Neural crest cell (in vitro differentiated cells): ENCODE measurements at regions not wholly inside any gene's neighbourhood (a gene's known extent, or its start where the extent isn't known, plus 50 kb on each side); places are given as distances from the start of the nearest gene placed in this dataset.

Source experiments
- DNase-seq: peaks from one replicate; pipeline ENCODE4 v3.0.0; 2021; ENCODE audit warnings: low read depth, mixed read lengths, low spot score
- H3K27ac Mint-ChIP-seq: one replicate; pipeline ENCODE4 v1.8.0; 2021; ENCODE audit warnings: mild to moderate bottlenecking, mixed read lengths; ENCODE audit not compliant: unreplicated experiment
- H3K27me3 Mint-ChIP-seq: 2 replicates; pipeline ENCODE4 v1.8.0; 2021; ENCODE audit warnings: low read depth, mild to moderate bottlenecking, mixed read lengths
- H3K36me3 Mint-ChIP-seq: 2 replicates; pipeline ENCODE4 v1.8.0; 2021; ENCODE audit warnings: low read depth, mild to moderate bottlenecking, mixed read lengths
- H3K4me1 Mint-ChIP-seq: 2 replicates; pipeline ENCODE4 v1.8.0; 2021; ENCODE audit warnings: mixed read lengths
- H3K4me3 Mint-ChIP-seq: one replicate; pipeline ENCODE4 v1.8.0; 2021; ENCODE audit warnings: mild to moderate bottlenecking, mixed read lengths
- H3K9me3 Mint-ChIP-seq: 2 replicates; pipeline ENCODE4 v1.8.0; 2021; ENCODE audit warnings: mixed read lengths
- TF ChIP-seq, protein P1 (sequence below): fragments of 200-600 bp; sonication (generic); conservative IDR thresholded peaks from 2 replicates; pipeline ENCODE4 v1.5.0; 2021; ENCODE audit warnings: antibody characterized with exemption, mild to moderate bottlenecking

DNA sequence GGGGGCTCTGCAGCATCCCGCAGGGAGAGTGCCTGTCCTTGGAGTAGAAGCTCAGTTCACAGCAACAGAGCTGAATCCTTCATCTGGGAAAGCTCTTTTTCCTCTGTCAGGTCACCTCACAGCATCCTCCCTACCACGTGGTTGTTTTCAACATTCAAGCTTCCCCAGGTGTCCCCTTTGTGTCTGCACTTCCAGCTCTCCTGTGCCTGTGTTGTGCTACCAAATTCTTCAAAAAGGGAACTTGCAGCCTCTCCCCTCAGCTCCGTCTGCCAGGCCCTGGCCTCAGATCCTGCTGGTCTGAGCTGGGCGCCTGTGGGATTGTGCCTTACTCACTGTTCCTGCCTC lies 108.4 kb downstream of the FOXF2 start:
- Mint-ChIP-seq H3K36me3 (no peaks in the 10 kb centered on the region), H3K27me3 (no peaks in the 10 kb centered on the region), H3K9me3 (peaks cover 4% of the 10 kb centered on the region), H3K4me3 (no peak overlapping the region), H3K27ac (peak overlapping the region; percentile 27), H3K4me1 (peaks cover 5% of the 10 kb centered on the region)
- DNase-seq: no peak
- TF ChIP-seq, protein P1, sequence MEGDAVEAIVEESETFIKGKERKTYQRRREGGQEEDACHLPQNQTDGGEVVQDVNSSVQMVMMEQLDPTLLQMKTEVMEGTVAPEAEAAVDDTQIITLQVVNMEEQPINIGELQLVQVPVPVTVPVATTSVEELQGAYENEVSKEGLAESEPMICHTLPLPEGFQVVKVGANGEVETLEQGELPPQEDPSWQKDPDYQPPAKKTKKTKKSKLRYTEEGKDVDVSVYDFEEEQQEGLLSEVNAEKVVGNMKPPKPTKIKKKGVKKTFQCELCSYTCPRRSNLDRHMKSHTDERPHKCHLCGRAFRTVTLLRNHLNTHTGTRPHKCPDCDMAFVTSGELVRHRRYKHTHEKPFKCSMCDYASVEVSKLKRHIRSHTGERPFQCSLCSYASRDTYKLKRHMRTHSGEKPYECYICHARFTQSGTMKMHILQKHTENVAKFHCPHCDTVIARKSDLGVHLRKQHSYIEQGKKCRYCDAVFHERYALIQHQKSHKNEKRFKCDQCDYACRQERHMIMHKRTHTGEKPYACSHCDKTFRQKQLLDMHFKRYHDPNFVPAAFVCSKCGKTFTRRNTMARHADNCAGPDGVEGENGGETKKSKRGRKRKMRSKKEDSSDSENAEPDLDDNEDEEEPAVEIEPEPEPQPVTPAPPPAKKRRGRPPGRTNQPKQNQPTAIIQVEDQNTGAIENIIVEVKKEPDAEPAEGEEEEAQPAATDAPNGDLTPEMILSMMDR: no peak

DNA sequence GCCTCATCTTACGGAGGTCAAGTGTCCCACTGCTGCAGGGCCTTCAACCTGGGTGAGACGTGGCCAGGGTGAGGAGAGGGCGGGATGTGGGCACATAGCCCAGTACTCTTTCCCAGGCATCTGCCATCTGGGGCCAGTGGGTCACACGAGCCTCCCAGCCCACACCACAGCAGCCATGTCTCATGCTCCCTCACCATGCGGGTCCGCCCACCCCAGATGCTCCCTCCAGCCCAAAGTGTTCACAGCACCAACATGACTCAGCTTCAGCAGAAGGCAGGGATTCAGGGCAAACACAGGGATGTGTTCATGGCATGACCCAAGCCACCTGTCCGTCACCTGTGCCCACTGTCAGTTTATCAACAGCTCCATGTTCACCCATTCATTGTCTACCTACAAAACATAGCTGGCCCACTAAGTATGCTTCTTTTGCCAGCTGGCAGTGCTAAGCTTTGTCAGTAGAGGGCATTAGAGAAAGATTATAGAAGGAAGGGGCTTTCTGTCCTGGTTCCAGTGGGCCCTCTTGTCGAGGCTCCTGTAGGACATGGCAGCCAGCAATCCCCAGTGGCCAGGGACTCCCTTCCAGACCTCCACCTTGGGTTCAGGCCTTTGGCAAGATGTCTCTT lies 109.2 kb downstream of the FOXF2 start:
- Mint-ChIP-seq H3K27ac (no peak overlapping the region), H3K9me3 (peaks cover 4% of the 10 kb centered on the region), H3K4me1 (peaks cover 5% of the 10 kb centered on the region), H3K4me3 (no peak overlapping the region), H3K36me3 (no peaks in the 10 kb centered on the region), H3K27me3 (no peaks in the 10 kb centered on the region)
- TF ChIP-seq, protein P1: no peak
- no peak for DNase-seq

DNA sequence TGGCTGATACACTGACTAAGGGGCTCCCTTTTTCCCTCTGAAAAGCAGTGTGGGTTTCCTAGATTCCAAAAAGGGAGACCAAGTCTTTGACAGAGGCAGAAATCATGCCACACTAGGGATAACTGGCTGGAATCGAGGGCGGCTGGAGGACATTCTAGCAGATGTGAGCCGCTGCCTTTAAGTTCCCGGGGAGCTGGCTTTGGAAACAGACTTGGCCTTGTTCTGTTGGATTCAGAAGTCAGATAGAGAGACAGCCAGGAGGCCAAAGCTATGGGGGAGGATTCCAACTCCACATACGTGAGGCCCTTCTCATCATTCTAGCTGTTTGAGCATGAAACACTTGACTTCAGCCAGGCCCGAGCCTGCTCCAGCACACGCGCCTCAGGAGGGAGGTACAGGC lies 109.9 kb upstream of the FOXC1 start:
- Mint-ChIP-seq H3K4me1 (peaks cover 5% of the 10 kb centered on the region), H3K4me3 (no peak overlapping the region), H3K9me3 (peaks cover 4% of the 10 kb centered on the region), H3K27ac (peak overlapping the region; percentile 28), H3K27me3 (no peaks in the 10 kb centered on the region), H3K36me3 (no peaks in the 10 kb centered on the region)
- TF ChIP-seq, protein P1: no peak
- no peak for DNase-seq

DNA sequence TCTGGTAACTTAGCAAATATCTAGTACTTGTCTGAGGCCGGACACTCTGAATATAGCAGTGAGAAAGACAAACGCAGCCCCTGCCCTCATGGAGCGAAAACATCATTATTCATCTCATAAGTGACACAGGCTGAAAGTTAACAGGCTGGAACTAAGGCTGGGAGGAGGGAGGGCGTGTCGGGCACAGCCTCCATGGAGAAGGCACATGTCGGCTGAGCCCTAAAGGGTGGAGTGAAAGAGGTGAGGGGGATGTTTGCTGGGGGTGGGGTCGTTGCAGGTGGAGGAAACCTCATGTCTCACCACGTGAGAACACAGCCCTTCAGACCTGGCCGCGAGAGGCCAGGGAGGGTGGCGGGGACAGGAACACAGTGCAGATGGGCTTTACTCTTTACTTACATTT lies 108.8 kb upstream of the FOXC1 start:
- no peaks in the 10 kb centered on the region for H3K36me3 Mint-ChIP-seq
- no peaks in the 10 kb centered on the region for H3K9me3 Mint-ChIP-seq
- TF ChIP-seq, protein P1: no peak
- no peaks in the 10 kb centered on the region for H3K27me3 Mint-ChIP-seq
- peaks cover 5% of the 10 kb centered on the region for H3K4me1 Mint-ChIP-seq
- H3K4me3 Mint-ChIP-seq: no peak overlapping the region
- DNase-seq: no peak
- H3K27ac Mint-ChIP-seq: peak overlapping the region; percentile 30

DNA sequence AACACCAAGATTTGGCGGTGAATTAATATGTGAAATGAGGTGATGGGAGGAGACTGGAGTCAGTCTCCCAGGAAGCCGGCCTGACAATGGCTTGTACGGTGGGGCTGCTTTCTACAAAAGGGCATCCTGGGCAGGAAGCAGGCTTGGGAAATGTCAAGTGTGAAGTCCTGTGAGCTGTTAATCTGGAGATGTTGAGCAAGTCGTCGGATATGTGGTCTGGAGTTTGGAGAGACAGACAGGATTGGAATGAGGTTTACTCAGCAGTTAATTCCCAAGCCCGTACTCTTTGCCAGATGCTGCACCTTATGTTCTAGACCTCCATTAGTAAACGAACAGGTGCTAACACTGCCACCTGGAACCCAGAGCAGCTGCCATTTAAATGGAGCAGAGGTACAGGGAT lies 107.7 kb upstream of the FOXC1 start:
- peaks cover 5% of the 10 kb centered on the region for H3K4me1 Mint-ChIP-seq
- no peaks in the 10 kb centered on the region for H3K36me3 Mint-ChIP-seq
- no peak for DNase-seq
- H3K27ac Mint-ChIP-seq: peak overlapping the region; percentile 83
- TF ChIP-seq, protein P1: no peak
- H3K27me3 Mint-ChIP-seq: no peaks in the 10 kb centered on the region
- H3K9me3 Mint-ChIP-seq: no peaks in the 10 kb centered on the region
- H3K4me3 Mint-ChIP-seq: no peak overlapping the region
